HUES48 (cell line): ENCODE measurements at regions not wholly inside any gene's neighbourhood (a gene's known extent, or its start where the extent isn't known, plus 50 kb on each side); places are given as distances from the start of the nearest gene placed in this dataset.

ENCODE experiments used
- H3K27ac ChIP-seq: one replicate; pipeline ENCODE4 v1.7.0; 2013; ENCODE audit warnings: low read depth, low read length, inconsistent platforms
- H3K27me3 ChIP-seq: 2 replicates; pipeline ENCODE4 v1.6.1; 2013; ENCODE audit warnings: mild to moderate bottlenecking, low read length; ENCODE audit not compliant: control insufficient read depth, insufficient read depth
- H3K36me3 ChIP-seq: 2 replicates; pipeline ENCODE4 v1.6.1; 2013; ENCODE audit warnings: low read length; ENCODE audit not compliant: control insufficient read depth, insufficient read depth
- H3K4me1 ChIP-seq: 2 replicates; pipeline ENCODE4 v1.6.1; 2013; ENCODE audit warnings: mild to moderate bottlenecking, low read length; ENCODE audit not compliant: control insufficient read depth, insufficient read depth
- H3K4me3 ChIP-seq: 2 replicates; pipeline ENCODE4 v1.5.1; 2013; ENCODE audit warnings: mild to moderate bottlenecking, low read depth, low read length
- H3K9ac ChIP-seq: 2 replicates; pipeline ENCODE4 v1.6.1; 2013; ENCODE audit warnings: mild to moderate bottlenecking, low read depth, low read length, moderate library complexity
- H3K9me3 ChIP-seq: 2 replicates; pipeline ENCODE4 v1.6.1; 2013; ENCODE audit warnings: low read length; ENCODE audit not compliant: control insufficient read depth, insufficient read depth

GRCh38 chr2:239603411-239604356 lies 202.9 kb upstream of the HDAC4 start:
- H3K36me3 ChIP-seq = no peaks in the 10 kb centered on the region
- no peak overlapping the region for H3K9ac ChIP-seq
- 0 out of 2 replicates have a peak, but pooled peaks cover 6% of the 10 kb centered on the region for H3K27me3 ChIP-seq
- H3K27ac ChIP-seq = no peak overlapping the region
- H3K4me3 ChIP-seq = no peak overlapping the region
- H3K4me1 ChIP-seq = peaks cover 4% of the 10 kb centered on the region; the same call in 1 of the 2 replicates
- H3K9me3 ChIP-seq = no peaks in the 10 kb centered on the region

GRCh38 chr2:239602290-239603282 lies 201.8 kb upstream of the HDAC4 start:
- Histone ChIP-seq H3K9ac (no peak overlapping the region), H3K27ac (no peak overlapping the region), H3K4me3 (no peak overlapping the region), H3K27me3 (0 out of 2 replicates have a peak, but pooled peaks cover 6% of the 10 kb centered on the region), H3K9me3 (no peaks in the 10 kb centered on the region), H3K36me3 (no peaks in the 10 kb centered on the region), H3K4me1 (peaks cover 4% of the 10 kb centered on the region; the same call in 1 of the 2 replicates)

GRCh38 chr2:239601880-239602279 lies 201.1 kb upstream of the HDAC4 start:
- Histone ChIP-seq H3K36me3 (no peaks in the 10 kb centered on the region), H3K27me3 (0 out of 2 replicates have a peak, but pooled peaks cover 6% of the 10 kb centered on the region), H3K4me1 (peaks cover 4% of the 10 kb centered on the region; the same call in 1 of the 2 replicates), H3K9me3 (no peaks in the 10 kb centered on the region), H3K4me3 (no peak overlapping the region), H3K27ac (no peak overlapping the region), H3K9ac (no peak overlapping the region)

GRCh38 chr2:239601201-239601851 lies 200.5 kb upstream of the HDAC4 start:
- Histone ChIP-seq H3K27me3 (0 out of 2 replicates have a peak, but pooled peaks cover 6% of the 10 kb centered on the region), H3K4me1 (peaks cover 4% of the 10 kb centered on the region; the same call in 1 of the 2 replicates)

GRCh38 chr2:239600650-239601049 lies 199.8 kb upstream of the HDAC4 start:
- no peaks in the 10 kb centered on the region for H3K9me3 ChIP-seq
- no peak overlapping the region for H3K4me3 ChIP-seq
- no peak overlapping the region for H3K27ac ChIP-seq
- 0 out of 2 replicates have a peak, but pooled peaks cover 6% of the 10 kb centered on the region for H3K27me3 ChIP-seq
- peaks cover 4% of the 10 kb centered on the region; the same call in 1 of the 2 replicates for H3K4me1 ChIP-seq
- no peaks in the 10 kb centered on the region for H3K36me3 ChIP-seq
- no peak overlapping the region for H3K9ac ChIP-seq

More at GRCh38 chr2:239601201-239601851, 200.5 kb upstream of the HDAC4 start:
- Histone ChIP-seq H3K27ac (no peak overlapping the region), H3K9ac (no peak overlapping the region), H3K36me3 (no peaks in the 10 kb centered on the region), H3K4me3 (no peak overlapping the region), H3K9me3 (no peaks in the 10 kb centered on the region)

- H3K27me3 ChIP-seq = 0 out of 2 replicates have a peak, but pooled peaks cover 6% of the 10 kb centered on the region
- no peaks in the 10 kb centered on the region for H3K9me3 ChIP-seq
- no peak overlapping the region for H3K4me3 ChIP-seq
- no peak overlapping the region for H3K27ac ChIP-seq
- H3K9ac ChIP-seq = no peak overlapping the region
- peaks cover 4% of the 10 kb centered on the region; the same call in 1 of the 2 replicates for H3K4me1 ChIP-seq
- H3K36me3 ChIP-seq = no peaks in the 10 kb centered on the region
Observed at GRCh38 chr2:239600001-239600593, 199.3 kb upstream of the HDAC4 start.

GRCh38 chr2:239599299-239599698 lies 198.5 kb upstream of the HDAC4 start:
- no peak overlapping the region for H3K27ac ChIP-seq
- 0 out of 2 replicates have a peak, but pooled peaks cover 6% of the 10 kb centered on the region for H3K27me3 ChIP-seq
- H3K9me3 ChIP-seq = no peaks in the 10 kb centered on the region
- peaks cover 4% of the 10 kb centered on the region; the same call in 1 of the 2 replicates for H3K4me1 ChIP-seq
- no peak overlapping the region for H3K9ac ChIP-seq
- H3K36me3 ChIP-seq = no peaks in the 10 kb centered on the region
- no peak overlapping the region for H3K4me3 ChIP-seq

GRCh38 chr2:239598732-239599090 lies 197.9 kb upstream of the HDAC4 start:
- H3K4me1 ChIP-seq = peaks cover 4% of the 10 kb centered on the region; the same call in 1 of the 2 replicates
- 0 out of 2 replicates have a peak, but pooled peaks cover 6% of the 10 kb centered on the region for H3K27me3 ChIP-seq
- no peaks in the 10 kb centered on the region for H3K9me3 ChIP-seq

GRCh38 chr2:239598011-239598731 lies 197.4 kb upstream of the HDAC4 start:
- Histone ChIP-seq H3K27ac (no peak overlapping the region), H3K36me3 (no peaks in the 10 kb centered on the region), H3K27me3 (0 out of 2 replicates have a peak, but pooled peaks cover 6% of the 10 kb centered on the region), H3K4me3 (no peak overlapping the region), H3K9ac (no peak overlapping the region), H3K4me1 (peaks cover 4% of the 10 kb centered on the region; the same call in 1 of the 2 replicates), H3K9me3 (no peaks in the 10 kb centered on the region)

More at GRCh38 chr2:239598732-239599090, 197.9 kb upstream of the HDAC4 start:
- Histone ChIP-seq H3K4me3 (no peak overlapping the region), H3K36me3 (no peaks in the 10 kb centered on the region), H3K27ac (no peak overlapping the region), H3K9ac (no peak overlapping the region)
